ENCODE measurements at regions not wholly inside any gene's neighbourhood (a gene's known extent, or its start where the extent isn't known, plus 50 kb on each side); places are given as distances from the start of the nearest gene placed in this dataset.

DNA sequence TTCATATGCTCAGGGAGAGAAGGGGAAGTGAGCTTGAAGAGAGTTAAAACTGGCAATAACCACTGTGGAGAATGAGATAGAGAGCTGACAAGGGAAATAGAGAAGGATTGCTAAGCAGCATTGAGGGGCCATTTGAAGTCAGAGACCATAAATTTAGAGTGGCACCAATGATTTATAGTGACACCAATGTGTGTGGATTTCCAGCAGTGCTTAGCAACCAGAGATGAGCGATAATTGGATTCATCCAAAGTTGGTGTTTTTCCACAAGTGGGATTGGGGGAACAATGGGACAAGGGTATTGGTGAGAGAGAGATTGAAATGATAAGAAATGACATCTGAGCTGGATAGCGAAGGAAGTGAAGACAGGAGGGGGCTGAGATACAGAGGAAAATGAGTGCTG, 114.1 kb downstream of the C1orf94 start:
- Histone ChIP-seq H3K9me1 (ENCODE audit: control insufficient read depth, extremely low read depth, insufficient read depth, low read length) (no peaks in the 10 kb centered on the region), H3K4me2 (ENCODE audit: control insufficient read depth, extremely low read depth, insufficient read depth, low read depth, low read length) (no peak overlapping the region), H3K4me3 (ENCODE audit: control insufficient read depth in 2 of 3, extremely low read depth in 1 of 3, insufficient read depth in 2 of 3, low read depth in 1 of 3, low read length in 3 of 3) (no peak overlapping the region), H3K9me3 (ENCODE audit: control insufficient read depth, low read depth, low read length) (no peaks in the 10 kb centered on the region), H3K9ac (ENCODE audit: control insufficient read depth, extremely low read depth, insufficient read depth, low read length) (no peak overlapping the region), H3K36me3 (ENCODE audit: control insufficient read depth in 2 of 2, extremely low read depth in 1 of 2, insufficient read depth in 2 of 2, low read length in 2 of 2) (no peaks in the 10 kb centered on the region), H3K4me1 (ENCODE audit: control insufficient read depth, extremely low read depth, insufficient read depth, low read length) (no peaks in the 10 kb centered on the region), H2AFZ (ENCODE audit: control insufficient read depth, low read length) (no peak overlapping the region), H3K27me3 (ENCODE audit: control insufficient read depth, extremely low read depth, insufficient read depth, low read length) (no peaks in the 10 kb centered on the region), H4K20me1 (ENCODE audit: control insufficient read depth, extremely low read depth, insufficient read depth, low read length) (no peaks in the 10 kb centered on the region), H3K27ac (ENCODE audit: control insufficient read depth, insufficient read depth, low read length) (no peak overlapping the region), H3K79me2 (ENCODE audit: control insufficient read depth, insufficient read depth, low read length) (no peaks in the 10 kb centered on the region)
- dilution Hi-C loops (cut with MboI; ENCODE audit: extremely low pct_ligation_motif_present, low sequenced_read_pairs), result no loop called here
- FAIRE-seq (no peak), DNase-seq (ENCODE audit: low read depth, low spot score) (no peak)
- no peak for TF ChIP-seq EZH2 (IDR thresholded peaks at IDR 0.05; ENCODE audit: low read length)
- TF ChIP-seq, protein P1, sequence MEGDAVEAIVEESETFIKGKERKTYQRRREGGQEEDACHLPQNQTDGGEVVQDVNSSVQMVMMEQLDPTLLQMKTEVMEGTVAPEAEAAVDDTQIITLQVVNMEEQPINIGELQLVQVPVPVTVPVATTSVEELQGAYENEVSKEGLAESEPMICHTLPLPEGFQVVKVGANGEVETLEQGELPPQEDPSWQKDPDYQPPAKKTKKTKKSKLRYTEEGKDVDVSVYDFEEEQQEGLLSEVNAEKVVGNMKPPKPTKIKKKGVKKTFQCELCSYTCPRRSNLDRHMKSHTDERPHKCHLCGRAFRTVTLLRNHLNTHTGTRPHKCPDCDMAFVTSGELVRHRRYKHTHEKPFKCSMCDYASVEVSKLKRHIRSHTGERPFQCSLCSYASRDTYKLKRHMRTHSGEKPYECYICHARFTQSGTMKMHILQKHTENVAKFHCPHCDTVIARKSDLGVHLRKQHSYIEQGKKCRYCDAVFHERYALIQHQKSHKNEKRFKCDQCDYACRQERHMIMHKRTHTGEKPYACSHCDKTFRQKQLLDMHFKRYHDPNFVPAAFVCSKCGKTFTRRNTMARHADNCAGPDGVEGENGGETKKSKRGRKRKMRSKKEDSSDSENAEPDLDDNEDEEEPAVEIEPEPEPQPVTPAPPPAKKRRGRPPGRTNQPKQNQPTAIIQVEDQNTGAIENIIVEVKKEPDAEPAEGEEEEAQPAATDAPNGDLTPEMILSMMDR (optimal IDR thresholded peaks at IDR 0.05 in 1 of 3, IDR thresholded peaks at IDR 0.05 in 1 of 3, conservative IDR thresholded peaks at IDR 0.05 in 1 of 3; ENCODE audit: extremely low read depth in 1 of 3, insufficient read depth in 2 of 3, low read length in 3 of 3), result no peak

DNA sequence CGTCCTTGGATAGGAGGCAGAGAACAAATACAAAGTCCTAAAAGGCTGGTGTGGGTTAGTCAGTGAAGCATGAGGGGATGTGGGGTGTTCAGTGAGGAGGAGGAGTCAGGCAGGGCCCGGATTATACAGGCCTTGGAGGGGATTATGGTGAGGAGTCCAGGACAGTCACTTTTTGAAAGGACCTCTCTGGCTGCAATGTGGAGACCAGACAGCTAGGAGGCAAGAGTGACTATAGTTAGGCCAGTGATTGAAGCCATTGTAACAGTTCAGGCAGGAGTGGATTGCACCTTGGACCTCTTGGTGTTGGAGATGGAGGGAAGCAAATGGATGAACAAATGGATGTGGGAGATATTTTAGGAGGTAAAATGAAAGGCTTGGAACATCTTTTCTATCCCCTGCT, 115.8 kb downstream of the C1orf94 start:
- DNase-seq (ENCODE audit: low read depth, low spot score) (no peak), FAIRE-seq (no peak)
- no peaks in the 10 kb centered on the region for H3K27me3 ChIP-seq (ENCODE audit: control insufficient read depth, extremely low read depth, insufficient read depth, low read length)
- no peaks in the 10 kb centered on the region for H3K9me1 ChIP-seq (ENCODE audit: control insufficient read depth, extremely low read depth, insufficient read depth, low read length)
- no peaks in the 10 kb centered on the region for H3K36me3 ChIP-seq (ENCODE audit: control insufficient read depth in 2 of 2, extremely low read depth in 1 of 2, insufficient read depth in 2 of 2, low read length in 2 of 2)
- no peaks in the 10 kb centered on the region for H3K9me3 ChIP-seq (ENCODE audit: control insufficient read depth, low read depth, low read length)
- no peak overlapping the region for H2AFZ ChIP-seq (ENCODE audit: control insufficient read depth, low read length)
- no peaks in the 10 kb centered on the region for H3K4me1 ChIP-seq (ENCODE audit: control insufficient read depth, extremely low read depth, insufficient read depth, low read length)
- no peaks in the 10 kb centered on the region for H3K79me2 ChIP-seq (ENCODE audit: control insufficient read depth, insufficient read depth, low read length)
- no peak overlapping the region for H3K27ac ChIP-seq (ENCODE audit: control insufficient read depth, insufficient read depth, low read length)
- H4K20me1 ChIP-seq (ENCODE audit: control insufficient read depth, extremely low read depth, insufficient read depth, low read length), result no peaks in the 10 kb centered on the region
- H3K4me3 ChIP-seq (ENCODE audit: control insufficient read depth in 2 of 3, extremely low read depth in 1 of 3, insufficient read depth in 2 of 3, low read depth in 1 of 3, low read length in 3 of 3), result no peak overlapping the region
- no peak overlapping the region for H3K9ac ChIP-seq (ENCODE audit: control insufficient read depth, extremely low read depth, insufficient read depth, low read length)
- no peak for TF ChIP-seq EZH2 (IDR thresholded peaks at IDR 0.05; ENCODE audit: low read length)
- TF ChIP-seq, protein P1 (optimal IDR thresholded peaks at IDR 0.05 in 1 of 3, IDR thresholded peaks at IDR 0.05 in 1 of 3, conservative IDR thresholded peaks at IDR 0.05 in 1 of 3; ENCODE audit: extremely low read depth in 1 of 3, insufficient read depth in 2 of 3, low read length in 3 of 3), result peak; percentile 17 to 49 (median 41)
- dilution Hi-C loops (cut with MboI; ENCODE audit: extremely low pct_ligation_motif_present, low sequenced_read_pairs), result no loop called here
- no peak overlapping the region for H3K4me2 ChIP-seq (ENCODE audit: control insufficient read depth, extremely low read depth, insufficient read depth, low read depth, low read length)
